HFF-Myc (cell line): ENCODE measurements at regions not wholly inside any gene's neighbourhood (a gene's known extent, or its start where the extent isn't known, plus 50 kb on each side); places are given as distances from the start of the nearest gene placed in this dataset.

Experiments
- DNase-seq: peaks from one replicate; pipeline ENCODE4 v3.0.0-alpha.2; 2011; ENCODE audit warnings: low read depth; ENCODE audit errors: extremely low read depth
- H3K4me3 ChIP-seq: replicated peaks from 2 replicates; pipeline ENCODE4 v1.5.1; 2011; ENCODE audit warnings: low read depth, mild to moderate bottlenecking, control low read depth, low read length
- CTCF ChIP-seq: IDR thresholded peaks from 2 replicates; pipeline ENCODE4 v1.5.1; 2012; ENCODE audit warnings: mild to moderate bottlenecking, low read depth, low read length, control low read depth; ENCODE audit errors: missing control alignments

- no peak overlapping the region for H3K4me3 ChIP-seq
- TF ChIP-seq CTCF, result no peak
- DNase-seq, result no peak
Measured at GRCh38 chr16:82231008-82231787, 61.2 kb upstream of the MPHOSPH6 start.

DNA sequence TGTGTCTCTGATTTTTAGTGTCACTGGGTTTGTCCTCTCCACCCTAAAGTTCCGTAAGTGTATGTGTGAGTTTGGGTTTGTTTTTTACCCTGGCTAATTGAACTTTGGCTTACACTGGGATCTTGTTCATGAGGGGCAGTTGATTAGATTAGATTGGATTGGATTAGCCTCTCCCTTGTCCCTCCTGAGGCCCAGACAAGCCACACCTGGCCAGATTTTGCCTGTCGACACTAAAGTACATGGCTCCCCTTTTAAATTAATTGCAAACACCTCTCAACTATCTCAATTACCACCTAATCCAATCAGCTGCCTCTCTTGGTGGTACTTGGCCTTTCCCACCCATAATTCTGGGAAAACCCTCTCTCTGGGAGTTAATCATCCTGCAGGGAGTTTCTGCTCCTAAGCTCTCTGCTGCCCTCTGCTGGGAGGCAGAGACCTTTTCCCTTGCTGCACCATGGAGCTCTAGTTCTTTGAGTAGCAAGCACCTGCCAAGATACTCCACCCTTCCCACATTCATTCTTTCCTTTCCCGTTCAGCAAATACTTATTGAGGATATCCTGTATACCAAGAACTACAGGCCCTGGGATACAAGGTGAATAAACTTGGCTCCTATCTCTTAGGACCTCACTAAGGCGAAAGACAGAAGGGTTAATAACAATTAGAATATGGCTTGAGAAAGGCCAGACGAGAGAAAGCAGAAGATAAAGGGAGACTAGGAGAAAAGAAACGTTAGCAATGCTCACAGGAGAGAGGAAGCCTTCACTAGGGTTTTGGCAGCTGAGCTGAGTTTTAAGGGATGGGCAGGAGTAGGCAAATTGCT, 60.0 kb upstream of the MPHOSPH6 start:
- no peak overlapping the region for H3K4me3 ChIP-seq
- TF ChIP-seq CTCF, result peak; percentile 97
- peak; percentile 38 for DNase-seq

GRCh38 chr16:82226327-82226726, 56.3 kb upstream of the MPHOSPH6 start:
- DNase-seq, result no peak
- H3K4me3 ChIP-seq, result no peak overlapping the region
- TF ChIP-seq CTCF, result no peak

GRCh38 chr16:82224821-82225220, 54.8 kb upstream of the MPHOSPH6 start:
- no peak for TF ChIP-seq CTCF
- DNase-seq, result no peak
- H3K4me3 ChIP-seq, result no peak overlapping the region

DNA sequence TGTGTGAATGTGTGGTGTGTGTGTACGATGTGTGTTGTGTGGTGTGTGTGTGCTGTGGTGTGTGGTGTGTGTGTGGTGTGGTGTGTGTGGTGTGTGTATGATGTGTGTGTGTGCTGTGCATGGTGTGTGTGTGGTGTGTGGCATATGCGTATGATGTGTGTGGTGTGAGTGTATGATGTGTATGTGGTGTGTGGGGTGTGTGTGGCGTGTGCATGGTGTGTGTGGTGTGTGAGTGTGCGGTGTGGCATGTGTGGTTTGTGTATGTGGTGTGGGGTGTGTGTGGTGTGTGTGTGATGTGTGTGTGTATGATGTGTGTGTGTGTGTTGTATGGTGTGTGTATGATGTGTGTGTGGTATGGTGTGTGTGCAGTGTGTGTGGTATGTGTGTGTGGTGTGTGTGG, 50.5 kb upstream of the MPHOSPH6 start:
- TF ChIP-seq CTCF, result no peak
- H3K4me3 ChIP-seq, result no peak overlapping the region
- no peak for DNase-seq
